Ectodermal cell (in vitro differentiated cells): ENCODE measurements at regions not wholly inside any gene's neighbourhood (a gene's known extent, or its start where the extent isn't known, plus 50 kb on each side); places are given as distances from the start of the nearest gene placed in this dataset.

Experiments used
- H3K27ac ChIP-seq: 2 replicates; pipeline ENCODE4 v1.7.0; 2013; ENCODE audit warnings: mild to moderate bottlenecking, low read depth, low read length; ENCODE audit not compliant: insufficient read depth, poor library complexity, severe bottlenecking
- H3K27me3 ChIP-seq: 2 replicates; pipeline ENCODE4 v1.7.0; 2013; ENCODE audit warnings: mild to moderate bottlenecking, low read length; ENCODE audit not compliant: insufficient read depth, control insufficient read depth, poor library complexity, severe bottlenecking
- H3K36me3 ChIP-seq: one replicate; pipeline ENCODE4 v1.7.0; 2013; ENCODE audit warnings: low read length; ENCODE audit not compliant: control insufficient read depth, insufficient read depth
- H3K4me1 ChIP-seq: one replicate; pipeline ENCODE4 v1.7.0; 2013; ENCODE audit warnings: low read length; ENCODE audit not compliant: control insufficient read depth, insufficient read depth
- H3K4me3 ChIP-seq: 2 replicates; pipeline ENCODE4 v1.7.0; 2013; ENCODE audit warnings: low read depth, low read length, control low read depth; ENCODE audit not compliant: insufficient read depth
- H3K9me3 ChIP-seq: 2 replicates; pipeline ENCODE4 v1.7.0; 2013; ENCODE audit warnings: mild to moderate bottlenecking, low read length, moderate library complexity; ENCODE audit not compliant: control insufficient read depth
- WGBS, 2 experiments: methylation state at CpG; one replicate each; pipeline ENCODE4 v1.1.7; 2013; ENCODE audit warnings: missing lambda C conversion rate in 2 of 2; 5-methylcytosine and 5-hydroxymethylcytosine counted together

- no peaks in the 10 kb centered on the region for H3K4me1 ChIP-seq
- 83 to 84% methylated on average over 5 of the region's 5 CpGs for WGBS, 2 experiments
- no peaks in the 10 kb centered on the region for H3K9me3 ChIP-seq
- no peak overlapping the region for H3K27ac ChIP-seq
- H3K36me3 ChIP-seq = peaks cover 16% of the 10 kb centered on the region
- H3K4me3 ChIP-seq = no peak overlapping the region
- no peaks in the 10 kb centered on the region for H3K27me3 ChIP-seq
Observed at GRCh38 chr19:27734496-27735220, 1478.3 kb downstream of the UQCRFS1 start.

GRCh38 chr19:27733551-27734266 lies 1479.2 kb downstream of the UQCRFS1 start:
- H3K4me1 ChIP-seq = no peaks in the 10 kb centered on the region
- no peaks in the 10 kb centered on the region for H3K9me3 ChIP-seq
- no peak overlapping the region for H3K4me3 ChIP-seq
- H3K27ac ChIP-seq = no peak overlapping the region
- 88 to 91% methylated on average over 4 of the region's 4 CpGs for WGBS, 2 experiments
- H3K27me3 ChIP-seq = no peaks in the 10 kb centered on the region
- H3K36me3 ChIP-seq = peaks cover 20% of the 10 kb centered on the region

- Histone ChIP-seq H3K4me1 (no peaks in the 10 kb centered on the region), H3K9me3 (no peaks in the 10 kb centered on the region), H3K27me3 (no peaks in the 10 kb centered on the region), H3K36me3 (peaks cover 14% of the 10 kb centered on the region), H3K27ac (no peak overlapping the region), H3K4me3 (no peak overlapping the region)
- 86 to 89% methylated on average over 2 of the region's 2 CpGs for WGBS, 2 experiments
Observed at GRCh38 chr19:27729332-27729731, 1483.6 kb downstream of the UQCRFS1 start.

GRCh38 chr19:27722625-27723024 lies 1490.3 kb downstream of the UQCRFS1 start:
- WGBS, 2 experiments = 87 to 92% methylated on average over 3 to 4 of the region's 4 CpGs
- H3K36me3 ChIP-seq = no peaks in the 10 kb centered on the region
- H3K27ac ChIP-seq = no peak overlapping the region
- no peak overlapping the region for H3K4me3 ChIP-seq
- no peaks in the 10 kb centered on the region for H3K4me1 ChIP-seq
- H3K27me3 ChIP-seq = no peaks in the 10 kb centered on the region
- H3K9me3 ChIP-seq = peaks cover 9% of the 10 kb centered on the region

- Histone ChIP-seq H3K4me1 (no peaks in the 10 kb centered on the region), H3K36me3 (no peaks in the 10 kb centered on the region), H3K4me3 (no peak overlapping the region), H3K27ac (no peak overlapping the region), H3K27me3 (no peaks in the 10 kb centered on the region), H3K9me3 (peaks cover 17% of the 10 kb centered on the region)
- WGBS, 2 experiments = 89 to 90% methylated on average over 5 of the region's 5 CpGs
Observed at GRCh38 chr19:27720155-27720554, 1492.8 kb downstream of the UQCRFS1 start.

- peaks cover 17% of the 10 kb centered on the region for H3K9me3 ChIP-seq
- H3K36me3 ChIP-seq = no peaks in the 10 kb centered on the region
- no peaks in the 10 kb centered on the region for H3K4me1 ChIP-seq
- no peak overlapping the region for H3K4me3 ChIP-seq
- H3K27ac ChIP-seq = no peak overlapping the region
- WGBS, 2 experiments = 87 to 88% methylated on average over 6 of the region's 6 CpGs
- no peaks in the 10 kb centered on the region for H3K27me3 ChIP-seq
Observed at GRCh38 chr19:27719034-27719433, 1493.9 kb downstream of the UQCRFS1 start.

GRCh38 chr19:27718234-27718633 lies 1494.7 kb downstream of the UQCRFS1 start:
- H3K9me3 ChIP-seq = peaks cover 17% of the 10 kb centered on the region
- no peak overlapping the region for H3K4me3 ChIP-seq
- no peaks in the 10 kb centered on the region for H3K27me3 ChIP-seq
- 81 to 82% methylated on average over 4 of the region's 4 CpGs for WGBS, 2 experiments
- no peak overlapping the region for H3K27ac ChIP-seq
- no peaks in the 10 kb centered on the region for H3K36me3 ChIP-seq
- H3K4me1 ChIP-seq = no peaks in the 10 kb centered on the region

- Histone ChIP-seq H3K9me3 (peaks cover 15% of the 10 kb centered on the region), H3K27ac (no peak overlapping the region), H3K4me1 (no peaks in the 10 kb centered on the region), H3K27me3 (no peaks in the 10 kb centered on the region), H3K4me3 (no peak overlapping the region), H3K36me3 (no peaks in the 10 kb centered on the region)
Observed at GRCh38 chr19:27717825-27718224, 1495.1 kb downstream of the UQCRFS1 start.

GRCh38 chr19:27716922-27717321 lies 1496.0 kb downstream of the UQCRFS1 start:
- WGBS, 2 experiments = 74 to 85% methylated on average over 3 of the region's 3 CpGs
- Histone ChIP-seq H3K4me3 (no peak overlapping the region), H3K27ac (no peak overlapping the region), H3K36me3 (no peaks in the 10 kb centered on the region), H3K27me3 (no peaks in the 10 kb centered on the region), H3K9me3 (peaks cover 17% of the 10 kb centered on the region), H3K4me1 (no peaks in the 10 kb centered on the region)

GRCh38 chr19:27714857-27715256 lies 1498.1 kb downstream of the UQCRFS1 start:
- no peaks in the 10 kb centered on the region for H3K36me3 ChIP-seq
- H3K4me3 ChIP-seq = no peak overlapping the region
- H3K27me3 ChIP-seq = no peaks in the 10 kb centered on the region
- H3K27ac ChIP-seq = no peak overlapping the region
- 82 to 100% methylated on average over 1 to 2 of the region's 2 CpGs for WGBS, 2 experiments
- peaks cover 25% of the 10 kb centered on the region for H3K9me3 ChIP-seq
- H3K4me1 ChIP-seq = no peaks in the 10 kb centered on the region
